ENCODE measurements at regions not wholly inside any gene's neighbourhood (a gene's known extent, or its start where the extent isn't known, plus 50 kb on each side); places are given as distances from the start of the nearest gene placed in this dataset.

- H3K4me1 ChIP-seq (ENCODE audit: control insufficient read depth, insufficient read depth, low read length): no peaks in the 10 kb centered on the region
- no peaks in the 10 kb centered on the region for H3K9me3 ChIP-seq (ENCODE audit: control insufficient read depth, insufficient read depth, low read depth, low read length)
- no peaks in the 10 kb centered on the region for H3K27me3 ChIP-seq (ENCODE audit: control insufficient read depth, insufficient read depth, low read length)
- in situ Hi-C loops (cut with HindIII; ENCODE audit: low pct_unique_long_range_greater_than_20kb, low sequenced_read_pairs) (no loop called here), intact Hi-C loops (cut with micrococcal nuclease; ENCODE audit: unreplicated experiment) (no loop called here)
- DNase-seq (ENCODE audit: low read depth, low spot score) (no peak), ATAC-seq (no peak)
- ChIA-PET CTCF (no interaction called here), POLR2A (no interaction called here)
- H3K36me3 ChIP-seq (ENCODE audit: control insufficient read depth, insufficient read depth, low read length): no peaks in the 10 kb centered on the region
- BruUV-seq (replicated peaks): no TSS peak
- H3K27ac ChIP-seq (ENCODE audit: low read length): no peak overlapping the region
- no peak overlapping the region for H3K4me3 ChIP-seq (ENCODE audit: low read depth in 2 of 2, low read length in 2 of 2)
- no peak for TF ChIP-seq SIN3A (IDR thresholded peaks at IDR 0.05; ENCODE audit: borderline replicate concordance, insufficient read depth, low read depth, low read length)
- no peak for TF ChIP-seq TCF7L2 (IDR thresholded peaks at IDR 0.05; ENCODE audit: low read depth, low read length)
- no peak for TF ChIP-seq REST (IDR thresholded peaks at IDR 0.05; ENCODE audit: insufficient read depth in 1 of 2, low read depth in 2 of 2, low read length in 1 of 2)
- no peak for TF ChIP-seq CTCF (IDR thresholded peaks at IDR 0.05)
- no peak for TF ChIP-seq POLR2AphosphoS5 (IDR thresholded peaks at IDR 0.05; ENCODE audit: low read depth, low read length)
These were observed 87.8 kb upstream of the NRIP1 start for GRCh38 chr21:15152591-15152990.

GRCh38 chr21:15159382-15160020 is 94.7 kb upstream of the NRIP1 start:
- POLR2A ChIA-PET: no interaction called here
- no peaks in the 10 kb centered on the region for H3K4me1 ChIP-seq (ENCODE audit: control insufficient read depth, insufficient read depth, low read length)
- in situ Hi-C loops (cut with HindIII; ENCODE audit: low pct_unique_long_range_greater_than_20kb, low sequenced_read_pairs): no loop called here
- no peak overlapping the region for H3K4me3 ChIP-seq (ENCODE audit: low read depth in 2 of 2, low read length in 2 of 2)
- DNase-seq (ENCODE audit: low read depth, low spot score) (no peak), ATAC-seq (no peak)
- no peaks in the 10 kb centered on the region for H3K9me3 ChIP-seq (ENCODE audit: control insufficient read depth, insufficient read depth, low read depth, low read length)
- H3K36me3 ChIP-seq (ENCODE audit: control insufficient read depth, insufficient read depth, low read length): no peaks in the 10 kb centered on the region
- intact Hi-C loops (cut with micrococcal nuclease; ENCODE audit: unreplicated experiment): no loop called here
- H3K27ac ChIP-seq (ENCODE audit: low read length): no peak overlapping the region
- H3K27me3 ChIP-seq (ENCODE audit: control insufficient read depth, insufficient read depth, low read length): no peaks in the 10 kb centered on the region
- no TSS peak for BruUV-seq (replicated peaks)
- TF ChIP-seq TCF7L2 (IDR thresholded peaks at IDR 0.05; ENCODE audit: low read depth, low read length) (no peak), REST (IDR thresholded peaks at IDR 0.05; ENCODE audit: insufficient read depth in 1 of 2, low read depth in 2 of 2, low read length in 1 of 2) (no peak), SIN3A (IDR thresholded peaks at IDR 0.05; ENCODE audit: borderline replicate concordance, insufficient read depth, low read depth, low read length) (no peak), POLR2AphosphoS5 (IDR thresholded peaks at IDR 0.05; ENCODE audit: low read depth, low read length) (no peak), CTCF (IDR thresholded peaks at IDR 0.05) (no peak)
- CTCF ChIA-PET: no interaction called here

Data from Panc1 (cell line).